H1 (cell line): ENCODE measurements at regions not wholly inside any gene's neighbourhood (a gene's known extent, or its start where the extent isn't known, plus 50 kb on each side); places are given as distances from the start of the nearest gene placed in this dataset.

Experiments
- CBX5 ChIP-seq: fragments of 300-800, 300-1000 bp; sonication (generic); IDR thresholded peaks from 2 replicates; pipeline ENCODE4 v1.7.1; 2016; ENCODE audit warnings: antibody characterized with exemption, low read length, low read depth
- CHD2 ChIP-seq: IDR thresholded peaks from 2 replicates; pipeline ENCODE4 v1.6.1; 2012; ENCODE audit warnings: low read length, improper control_type of control experiment
- CTBP2 ChIP-seq: IDR thresholded peaks from 2 replicates; pipeline ENCODE4 v1.7.0; 2011; ENCODE audit warnings: borderline replicate concordance, mild to moderate bottlenecking, moderate library complexity, mixed read lengths, low read length; ENCODE audit not compliant: insufficient read depth, insufficient read length
- POLR2AphosphoS5 ChIP-seq: IDR thresholded peaks from 2 replicates; pipeline ENCODE4 v1.6.1; 2011; ENCODE audit warnings: low read depth, low read length
- SIN3A ChIP-seq, 2 experiments: IDR thresholded peaks in 1 of 2; conservative IDR thresholded peaks in 1 of 2; 2 replicates each; pipeline ENCODE4 v1.6.1; 2011 to 2012; ENCODE audit warnings: low read length in 2 of 2, improper control_type of control experiment in 1 of 2, low read depth in 1 of 2, mild to moderate bottlenecking in 1 of 2
- TCF12 ChIP-seq: IDR thresholded peaks from 2 replicates; pipeline ENCODE4 v1.6.1; 2011; ENCODE audit warnings: low read depth, mild to moderate bottlenecking, low read length
- TEAD4 ChIP-seq: IDR thresholded peaks from 2 replicates; pipeline ENCODE4 v1.6.1; 2012; ENCODE audit warnings: low read depth, low read length, inconsistent platforms, mixed read lengths
- USF2 ChIP-seq: IDR thresholded peaks from 2 replicates; pipeline ENCODE4 v1.6.1; 2011; ENCODE audit warnings: low read length, improper control_type of control experiment

GRCh38 chr9:109992293-109992692 is 212.3 kb downstream of the PALM2AKAP2 start (continued):
- no peak for TF ChIP-seq SIN3A (conservative IDR thresholded peaks at IDR 0.05 in 1 of 2, IDR thresholded peaks at IDR 0.05 in 1 of 2; ENCODE audit: low read depth in 1 of 2, low read length in 2 of 2)
- no peak for TF ChIP-seq CBX5
- no peak for TF ChIP-seq TCF12
- TF ChIP-seq CHD2, result no peak
- TF ChIP-seq USF2, result no peak
- no peak for TF ChIP-seq POLR2AphosphoS5
- no peak for TF ChIP-seq TEAD4
- no peak for TF ChIP-seq CTBP2
